ENCODE measurements at regions not wholly inside any gene's neighbourhood (a gene's known extent, or its start where the extent isn't known, plus 50 kb on each side); places are given as distances from the start of the nearest gene placed in this dataset.

GRCh38 chr14:83873669-83874068 is 1656.3 kb upstream of the FLRT2 start:
- TF ChIP-seq, protein P1, sequence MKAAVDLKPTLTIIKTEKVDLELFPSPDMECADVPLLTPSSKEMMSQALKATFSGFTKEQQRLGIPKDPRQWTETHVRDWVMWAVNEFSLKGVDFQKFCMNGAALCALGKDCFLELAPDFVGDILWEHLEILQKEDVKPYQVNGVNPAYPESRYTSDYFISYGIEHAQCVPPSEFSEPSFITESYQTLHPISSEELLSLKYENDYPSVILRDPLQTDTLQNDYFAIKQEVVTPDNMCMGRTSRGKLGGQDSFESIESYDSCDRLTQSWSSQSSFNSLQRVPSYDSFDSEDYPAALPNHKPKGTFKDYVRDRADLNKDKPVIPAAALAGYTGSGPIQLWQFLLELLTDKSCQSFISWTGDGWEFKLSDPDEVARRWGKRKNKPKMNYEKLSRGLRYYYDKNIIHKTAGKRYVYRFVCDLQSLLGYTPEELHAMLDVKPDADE (IDR thresholded peaks at IDR 0.05) = no peak
- no peak for TF ChIP-seq ZNF331 (CRISPR knock-in tag; IDR thresholded peaks at IDR 0.05; ENCODE audit: low read depth)
- TF ChIP-seq CREB1 (CRISPR knock-in tag; IDR thresholded peaks at IDR 0.05; ENCODE audit: low read depth) = no peak
- TF ChIP-seq POLR2AphosphoS5 (IDR thresholded peaks at IDR 0.05; ENCODE audit: low read depth) = no peak
- no peak for TF ChIP-seq STAT1 (IDR thresholded peaks at IDR 0.05; ENCODE audit: unreplicated experiment)
- no peak for TF ChIP-seq JUNB (IDR thresholded peaks at IDR 0.05; ENCODE audit: unreplicated experiment)
- no peaks in the 10 kb centered on the region for H3K36me3 ChIP-seq (ENCODE audit: insufficient read depth)
- H3K4me3 ChIP-seq = no peak overlapping the region
- no peak overlapping the region for H3K4me2 ChIP-seq
- 0 out of 2 replicates have a peak overlapping the region, but pooled peaks have one; percentile 35 for H2AFZ ChIP-seq
- H4K20me1 ChIP-seq (replicated peaks; ENCODE audit: insufficient read depth) = no peaks in the 10 kb centered on the region
- DNase-seq (ENCODE audit: low spot score) (no peak), ATAC-seq (no peak)
- Mint-ChIP-seq H3K4me3 (no peak overlapping the region), H3K27me3 (ENCODE audit: insufficient read depth, low read depth, poor library complexity) (no peaks in the 10 kb centered on the region), H3K27ac (no peak overlapping the region), H3K9me3 (no peaks in the 10 kb centered on the region), H3K4me1 (no peaks in the 10 kb centered on the region), H3K36me3 (ENCODE audit: low read depth) (no peaks in the 10 kb centered on the region)
- no peaks in the 10 kb centered on the region for H3K9me2 ChIP-seq (ENCODE audit: insufficient read depth)
- H3K79me2 ChIP-seq (replicated peaks; ENCODE audit: insufficient read depth) = no peaks in the 10 kb centered on the region
- no peaks in the 10 kb centered on the region for H3F3A ChIP-seq (replicated peaks; ENCODE audit: low read depth)
- H3K27me3 ChIP-seq (ENCODE audit: insufficient read depth) = no peaks in the 10 kb centered on the region
- H3K27ac ChIP-seq (ENCODE audit: low read depth) = no peak overlapping the region
- H3K4me1 ChIP-seq (ENCODE audit: insufficient read depth) = no peaks in the 10 kb centered on the region

DNA sequence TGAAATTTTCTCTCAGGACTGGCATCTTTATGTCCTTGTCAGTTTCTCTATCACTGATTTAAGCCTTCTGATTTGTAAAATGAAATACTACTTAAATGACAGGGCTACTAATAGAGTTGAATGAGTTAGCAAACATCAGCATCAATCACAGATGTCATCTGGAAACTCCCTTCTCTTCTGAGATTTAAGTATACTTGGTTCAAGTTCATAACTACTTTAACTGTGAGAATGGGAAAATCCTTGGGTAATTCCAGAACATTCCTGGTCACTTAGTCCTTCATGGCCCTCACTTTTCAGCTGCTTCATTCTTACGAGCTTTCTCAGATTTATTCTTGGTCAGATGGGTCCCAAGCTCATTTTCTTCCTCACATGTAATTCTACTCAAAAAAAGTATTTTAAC is 1655.3 kb upstream of the FLRT2 start:
- H3K36me3 Mint-ChIP-seq (ENCODE audit: low read depth) = no peaks in the 10 kb centered on the region
- no peak for DNase-seq (ENCODE audit: low spot score)
- Histone ChIP-seq H3K4me2 (no peak overlapping the region), H3K79me2 (replicated peaks; ENCODE audit: insufficient read depth) (no peaks in the 10 kb centered on the region), H3K27ac (ENCODE audit: low read depth) (no peak overlapping the region), H4K20me1 (replicated peaks; ENCODE audit: insufficient read depth) (no peaks in the 10 kb centered on the region), H3K27me3 (ENCODE audit: insufficient read depth) (no peaks in the 10 kb centered on the region), H3K4me3 (no peak overlapping the region), H3K9me2 (ENCODE audit: insufficient read depth) (no peaks in the 10 kb centered on the region; the same call in 1 of the 2 replicates), H3F3A (replicated peaks; ENCODE audit: low read depth) (no peaks in the 10 kb centered on the region), H3K36me3 (ENCODE audit: insufficient read depth) (no peaks in the 10 kb centered on the region), H3K4me1 (ENCODE audit: insufficient read depth) (no peaks in the 10 kb centered on the region), H2AFZ (no peak overlapping the region)
- no peaks in the 10 kb centered on the region for H3K27me3 Mint-ChIP-seq (ENCODE audit: insufficient read depth, low read depth, poor library complexity)
- no peaks in the 10 kb centered on the region for H3K9me3 Mint-ChIP-seq
- no peak for ATAC-seq
- H3K27ac Mint-ChIP-seq = no peak overlapping the region
- no peaks in the 10 kb centered on the region for H3K4me1 Mint-ChIP-seq
- H3K4me3 Mint-ChIP-seq = no peak overlapping the region
- TF ChIP-seq EZH2phosphoT487 (IDR thresholded peaks at IDR 0.05; ENCODE audit: unreplicated experiment) = no peak
- TF ChIP-seq, protein P2, sequence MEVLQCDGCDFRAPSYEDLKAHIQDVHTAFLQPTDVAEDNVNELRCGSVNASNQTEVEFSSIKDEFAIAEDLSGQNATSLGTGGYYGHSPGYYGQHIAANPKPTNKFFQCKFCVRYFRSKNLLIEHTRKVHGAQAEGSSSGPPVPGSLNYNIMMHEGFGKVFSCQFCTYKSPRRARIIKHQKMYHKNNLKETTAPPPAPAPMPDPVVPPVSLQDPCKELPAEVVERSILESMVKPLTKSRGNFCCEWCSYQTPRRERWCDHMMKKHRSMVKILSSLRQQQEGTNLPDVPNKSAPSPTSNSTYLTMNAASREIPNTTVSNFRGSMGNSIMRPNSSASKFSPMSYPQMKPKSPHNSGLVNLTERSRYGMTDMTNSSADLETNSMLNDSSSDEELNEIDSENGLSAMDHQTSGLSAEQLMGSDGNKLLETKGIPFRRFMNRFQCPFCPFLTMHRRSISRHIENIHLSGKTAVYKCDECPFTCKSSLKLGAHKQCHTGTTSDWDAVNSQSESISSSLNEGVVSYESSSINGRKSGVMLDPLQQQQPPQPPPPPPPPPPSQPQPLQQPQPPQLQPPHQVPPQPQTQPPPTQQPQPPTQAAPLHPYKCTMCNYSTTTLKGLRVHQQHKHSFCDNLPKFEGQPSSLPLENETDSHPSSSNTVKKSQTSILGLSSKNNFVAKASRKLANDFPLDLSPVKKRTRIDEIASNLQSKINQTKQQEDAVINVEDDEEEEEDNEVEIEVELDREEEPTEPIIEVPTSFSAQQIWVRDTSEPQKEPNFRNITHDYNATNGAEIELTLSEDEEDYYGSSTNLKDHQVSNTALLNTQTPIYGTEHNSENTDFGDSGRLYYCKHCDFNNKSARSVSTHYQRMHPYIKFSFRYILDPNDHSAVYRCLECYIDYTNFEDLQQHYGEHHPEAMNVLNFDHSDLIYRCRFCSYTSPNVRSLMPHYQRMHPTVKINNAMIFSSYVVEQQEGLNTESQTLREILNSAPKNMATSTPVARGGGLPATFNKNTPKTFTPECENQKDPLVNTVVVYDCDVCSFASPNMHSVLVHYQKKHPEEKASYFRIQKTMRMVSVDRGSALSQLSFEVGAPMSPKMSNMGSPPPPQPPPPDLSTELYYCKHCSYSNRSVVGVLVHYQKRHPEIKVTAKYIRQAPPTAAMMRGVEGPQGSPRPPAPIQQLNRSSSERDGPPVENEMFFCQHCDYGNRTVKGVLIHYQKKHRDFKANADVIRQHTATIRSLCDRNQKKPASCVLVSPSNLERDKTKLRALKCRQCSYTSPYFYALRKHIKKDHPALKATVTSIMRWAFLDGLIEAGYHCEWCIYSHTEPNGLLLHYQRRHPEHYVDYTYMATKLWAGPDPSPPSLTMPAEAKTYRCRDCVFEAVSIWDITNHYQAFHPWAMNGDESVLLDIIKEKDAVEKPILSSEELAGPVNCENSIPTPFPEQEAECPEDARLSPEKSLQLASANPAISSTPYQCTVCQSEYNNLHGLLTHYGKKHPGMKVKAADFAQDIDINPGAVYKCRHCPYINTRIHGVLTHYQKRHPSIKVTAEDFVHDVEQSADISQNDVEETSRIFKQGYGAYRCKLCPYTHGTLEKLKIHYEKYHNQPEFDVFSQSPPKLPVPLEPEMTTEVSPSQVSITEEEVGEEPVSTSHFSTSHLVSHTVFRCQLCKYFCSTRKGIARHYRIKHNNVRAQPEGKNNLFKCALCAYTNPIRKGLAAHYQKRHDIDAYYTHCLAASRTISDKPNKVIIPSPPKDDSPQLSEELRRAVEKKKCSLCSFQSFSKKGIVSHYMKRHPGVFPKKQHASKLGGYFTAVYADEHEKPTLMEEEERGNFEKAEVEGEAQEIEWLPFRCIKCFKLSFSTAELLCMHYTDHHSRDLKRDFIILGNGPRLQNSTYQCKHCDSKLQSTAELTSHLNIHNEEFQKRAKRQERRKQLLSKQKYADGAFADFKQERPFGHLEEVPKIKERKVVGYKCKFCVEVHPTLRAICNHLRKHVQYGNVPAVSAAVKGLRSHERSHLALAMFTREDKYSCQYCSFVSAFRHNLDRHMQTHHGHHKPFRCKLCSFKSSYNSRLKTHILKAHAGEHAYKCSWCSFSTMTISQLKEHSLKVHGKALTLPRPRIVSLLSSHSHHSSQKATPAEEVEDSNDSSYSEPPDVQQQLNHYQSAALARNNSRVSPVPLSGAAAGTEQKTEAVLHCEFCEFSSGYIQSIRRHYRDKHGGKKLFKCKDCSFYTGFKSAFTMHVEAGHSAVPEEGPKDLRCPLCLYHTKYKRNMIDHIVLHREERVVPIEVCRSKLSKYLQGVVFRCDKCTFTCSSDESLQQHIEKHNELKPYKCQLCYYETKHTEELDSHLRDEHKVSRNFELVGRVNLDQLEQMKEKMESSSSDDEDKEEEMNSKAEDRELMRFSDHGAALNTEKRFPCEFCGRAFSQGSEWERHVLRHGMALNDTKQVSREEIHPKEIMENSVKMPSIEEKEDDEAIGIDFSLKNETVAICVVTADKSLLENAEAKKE (CRISPR knock-in tag; IDR thresholded peaks at IDR 0.05) = no peak
- no peak for TF ChIP-seq STAT1 (IDR thresholded peaks at IDR 0.05; ENCODE audit: unreplicated experiment)
- no peak for TF ChIP-seq ZNF331 (CRISPR knock-in tag; IDR thresholded peaks at IDR 0.05; ENCODE audit: low read depth)
- TF ChIP-seq, protein P3, sequence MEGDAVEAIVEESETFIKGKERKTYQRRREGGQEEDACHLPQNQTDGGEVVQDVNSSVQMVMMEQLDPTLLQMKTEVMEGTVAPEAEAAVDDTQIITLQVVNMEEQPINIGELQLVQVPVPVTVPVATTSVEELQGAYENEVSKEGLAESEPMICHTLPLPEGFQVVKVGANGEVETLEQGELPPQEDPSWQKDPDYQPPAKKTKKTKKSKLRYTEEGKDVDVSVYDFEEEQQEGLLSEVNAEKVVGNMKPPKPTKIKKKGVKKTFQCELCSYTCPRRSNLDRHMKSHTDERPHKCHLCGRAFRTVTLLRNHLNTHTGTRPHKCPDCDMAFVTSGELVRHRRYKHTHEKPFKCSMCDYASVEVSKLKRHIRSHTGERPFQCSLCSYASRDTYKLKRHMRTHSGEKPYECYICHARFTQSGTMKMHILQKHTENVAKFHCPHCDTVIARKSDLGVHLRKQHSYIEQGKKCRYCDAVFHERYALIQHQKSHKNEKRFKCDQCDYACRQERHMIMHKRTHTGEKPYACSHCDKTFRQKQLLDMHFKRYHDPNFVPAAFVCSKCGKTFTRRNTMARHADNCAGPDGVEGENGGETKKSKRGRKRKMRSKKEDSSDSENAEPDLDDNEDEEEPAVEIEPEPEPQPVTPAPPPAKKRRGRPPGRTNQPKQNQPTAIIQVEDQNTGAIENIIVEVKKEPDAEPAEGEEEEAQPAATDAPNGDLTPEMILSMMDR (conservative IDR thresholded peaks at IDR 0.05; ENCODE audit: low read depth in 2 of 2) = no peak
- no peak for TF ChIP-seq NANOG (IDR thresholded peaks at IDR 0.05; ENCODE audit: borderline replicate concordance)

Data from GM23338 (cell line).